NCI-H1092 treated with DMSO at 0.1 percent for 48 hours (cell line): ENCODE measurements at regions not wholly inside any gene's neighbourhood (a gene's known extent, or its start where the extent isn't known, plus 50 kb on each side); places are given as distances from the start of the nearest gene placed in this dataset.
"Not testable (repeated sequence)": the region's sequence is repeated elsewhere in the genome, so short reads cannot be mapped to it uniquely, and the experiment has no call there.

Experiments used
- DNase-seq: peaks from one replicate; lab custom pipeline; 2025; lab: John Stamatoyannopoulos, UW

GRCh38 chr18:8992500-8992899 is 110.0 kb upstream of the NDUFV2 start:
- not testable (repeated sequence) for DNase-seq

DNA sequence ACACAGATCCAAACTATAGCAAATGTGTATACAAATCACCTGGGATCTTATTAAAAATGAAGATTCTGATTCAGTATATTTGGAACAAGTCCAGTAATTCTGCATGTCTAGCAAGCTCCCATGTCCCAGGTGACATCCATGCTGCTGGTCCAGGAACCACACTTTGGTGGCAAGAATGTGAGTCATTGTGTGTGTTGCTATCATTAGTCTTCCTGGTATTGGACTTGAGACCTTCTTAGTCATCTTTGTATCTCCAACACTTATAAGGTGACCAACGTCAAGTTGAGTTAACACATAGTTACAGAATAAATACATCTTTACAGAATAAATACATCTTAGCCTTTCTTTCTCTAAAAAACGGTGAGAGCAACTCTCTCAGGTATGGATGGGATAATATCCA is 107.9 kb upstream of the NDUFV2 start:
- no peak for DNase-seq

- DNase-seq: no peak
These were observed 107.4 kb upstream of the NDUFV2 start for GRCh38 chr18:8995096-8995495.

DNA sequence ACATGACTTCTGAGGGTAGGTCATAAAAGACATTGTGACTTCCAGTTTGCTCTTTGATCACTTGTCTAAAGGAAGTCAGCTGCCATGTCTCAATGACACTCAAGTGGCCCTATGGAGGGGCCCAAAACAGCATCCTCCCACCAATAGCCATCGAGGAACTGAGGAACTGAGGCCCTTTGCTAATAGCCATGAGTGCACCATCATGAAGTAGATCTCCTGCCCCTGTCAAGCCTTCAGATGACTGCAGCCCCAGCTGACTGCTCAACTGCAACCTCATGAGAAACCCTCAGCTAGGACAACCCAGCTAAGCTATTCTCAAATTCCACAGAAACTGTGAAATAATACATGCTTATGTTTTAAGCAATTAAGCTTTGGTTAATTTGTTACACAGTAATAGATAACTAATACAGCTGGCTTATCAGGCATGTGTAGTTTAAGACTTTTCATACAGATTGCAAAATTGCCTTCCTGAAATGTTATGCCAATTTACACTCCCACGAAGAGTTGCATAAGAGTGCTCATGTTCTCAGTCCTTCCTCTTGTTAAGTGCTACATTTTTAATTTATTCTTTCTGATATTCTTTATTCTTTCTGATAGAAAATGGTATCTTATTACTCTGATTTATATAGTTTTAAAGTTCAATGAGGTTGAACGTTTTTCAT is 105.6 kb upstream of the NDUFV2 start:
- no peak for DNase-seq

DNA sequence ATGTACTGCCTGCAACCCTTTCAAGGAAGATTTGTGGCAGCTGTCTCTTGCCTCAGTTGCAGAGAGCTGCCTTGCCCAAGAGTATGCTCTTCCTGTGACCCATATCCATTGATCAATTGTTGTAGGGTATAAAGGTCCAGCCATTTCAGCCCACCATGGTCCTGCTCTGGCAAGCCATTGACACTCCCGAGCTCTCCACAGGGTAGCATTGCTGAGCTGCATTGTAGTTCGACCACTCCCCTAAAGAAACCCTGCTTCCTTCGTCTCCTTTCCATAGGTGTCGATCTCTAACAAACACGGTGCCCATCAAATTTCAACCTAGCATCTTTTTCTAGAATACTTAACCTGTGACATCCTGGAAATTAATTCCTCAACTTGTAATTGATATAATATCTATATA is 104.9 kb upstream of the NDUFV2 start:
- no peak for DNase-seq

DNA sequence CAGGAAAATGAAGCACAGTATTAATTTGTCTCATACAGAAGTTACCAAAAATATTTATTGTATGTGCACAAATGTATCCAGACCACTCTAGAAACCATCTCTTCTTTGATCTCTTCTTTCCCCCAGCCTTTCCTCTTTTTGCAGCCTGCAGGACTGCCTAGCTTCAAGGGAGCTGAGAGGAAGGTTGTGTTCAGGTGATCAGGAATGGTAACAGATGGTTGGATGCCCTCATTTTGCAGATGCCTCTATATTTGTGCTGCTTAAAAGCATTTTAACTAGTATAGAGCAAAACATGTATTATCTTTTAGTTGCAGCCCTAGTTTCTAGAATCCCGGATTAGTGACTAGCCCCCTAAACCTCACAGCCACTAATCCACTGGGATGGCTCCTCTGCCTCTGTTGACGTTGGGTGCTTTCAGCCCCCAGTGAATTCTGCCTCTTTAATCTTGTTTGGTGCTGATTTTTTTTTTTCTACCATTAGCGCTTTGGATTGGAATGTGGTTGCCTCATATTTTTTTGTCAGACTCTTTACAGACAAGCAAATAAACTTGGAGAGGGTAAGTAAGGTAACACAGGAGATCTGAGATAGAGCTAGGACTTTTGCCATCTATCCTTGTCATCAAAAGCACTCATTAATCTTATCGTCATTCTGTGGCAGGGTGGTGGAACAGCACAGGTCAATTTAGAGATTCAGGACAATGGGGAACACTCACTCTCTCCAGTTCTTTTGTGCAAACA is 103.8 kb upstream of the NDUFV2 start:
- no peak for DNase-seq

- no peak for DNase-seq
These were observed 102.6 kb upstream of the NDUFV2 start for GRCh38 chr18:8999872-9000271.

GRCh38 chr18:9000733-9001132 is 101.8 kb upstream of the NDUFV2 start:
- no peak for DNase-seq

DNA sequence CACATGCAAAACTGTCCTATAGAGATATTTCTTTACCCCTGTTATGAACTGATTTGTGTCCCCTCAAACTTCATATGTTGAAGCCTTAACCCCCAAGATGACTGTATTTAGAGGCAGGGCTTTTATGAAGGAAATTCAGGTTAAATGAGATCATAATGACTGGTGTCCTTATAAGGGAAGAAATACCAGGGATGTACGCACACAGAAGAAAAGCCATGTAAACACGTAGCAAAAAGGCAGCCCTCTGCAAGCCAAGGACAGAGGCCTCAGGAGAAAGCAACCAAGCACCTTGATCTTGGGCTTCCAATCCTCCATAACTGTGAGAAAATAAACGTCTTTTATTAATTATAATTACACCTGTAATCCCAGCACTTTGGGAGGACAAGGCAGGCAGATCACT is 101.3 kb upstream of the NDUFV2 start:
- no peak for DNase-seq

GRCh38 chr18:9003406-9004100 is 98.9 kb upstream of the NDUFV2 start:
- no peak for DNase-seq

DNA sequence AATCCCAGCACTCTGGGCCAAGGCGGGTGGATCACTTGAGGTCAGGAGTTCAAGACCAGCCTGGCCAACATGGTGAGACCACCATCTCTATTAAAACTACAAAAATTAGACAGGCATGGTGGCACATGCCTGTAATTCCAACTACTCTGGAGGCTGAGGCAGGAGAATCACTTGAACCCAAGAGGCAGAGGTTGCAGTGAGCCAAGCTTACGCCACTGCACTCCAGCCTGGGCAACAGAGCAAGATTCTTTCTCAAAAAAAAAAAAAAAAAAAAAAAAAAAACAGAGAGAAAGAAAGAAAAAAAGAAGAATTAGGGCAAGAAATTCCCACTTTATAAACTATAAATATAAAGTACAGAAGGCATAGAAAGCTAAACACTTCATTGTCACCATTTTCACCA is 98.2 kb upstream of the NDUFV2 start:
- DNase-seq: not testable (repeated sequence)

GRCh38 chr18:9007700-9008099 is 94.8 kb upstream of the NDUFV2 start:
- DNase-seq: not testable (repeated sequence)

DNA sequence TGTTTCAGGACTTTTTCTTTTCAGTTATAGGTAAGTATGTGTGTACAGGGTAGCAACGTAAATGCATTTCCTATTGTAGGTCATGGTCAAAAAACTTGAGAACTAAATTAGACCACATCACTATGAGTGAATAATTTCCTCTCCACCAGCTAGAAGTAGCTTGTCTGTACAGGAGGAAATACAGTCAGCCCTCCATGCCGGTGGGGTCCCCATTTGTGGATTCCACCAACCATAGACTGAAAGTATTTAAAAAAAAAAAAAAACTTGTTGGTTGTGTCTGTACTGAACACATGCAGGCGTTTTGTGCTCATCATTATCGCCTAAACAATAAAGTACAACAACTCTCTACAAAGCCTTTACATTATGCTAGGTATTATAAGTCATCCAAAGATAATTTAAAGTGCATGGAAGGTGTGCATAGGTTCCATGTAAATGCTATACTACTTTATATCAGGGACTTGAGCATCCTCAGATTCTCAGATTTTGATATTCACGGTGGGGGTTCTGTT is 94.2 kb upstream of the NDUFV2 start:
- DNase-seq: no peak

DNA sequence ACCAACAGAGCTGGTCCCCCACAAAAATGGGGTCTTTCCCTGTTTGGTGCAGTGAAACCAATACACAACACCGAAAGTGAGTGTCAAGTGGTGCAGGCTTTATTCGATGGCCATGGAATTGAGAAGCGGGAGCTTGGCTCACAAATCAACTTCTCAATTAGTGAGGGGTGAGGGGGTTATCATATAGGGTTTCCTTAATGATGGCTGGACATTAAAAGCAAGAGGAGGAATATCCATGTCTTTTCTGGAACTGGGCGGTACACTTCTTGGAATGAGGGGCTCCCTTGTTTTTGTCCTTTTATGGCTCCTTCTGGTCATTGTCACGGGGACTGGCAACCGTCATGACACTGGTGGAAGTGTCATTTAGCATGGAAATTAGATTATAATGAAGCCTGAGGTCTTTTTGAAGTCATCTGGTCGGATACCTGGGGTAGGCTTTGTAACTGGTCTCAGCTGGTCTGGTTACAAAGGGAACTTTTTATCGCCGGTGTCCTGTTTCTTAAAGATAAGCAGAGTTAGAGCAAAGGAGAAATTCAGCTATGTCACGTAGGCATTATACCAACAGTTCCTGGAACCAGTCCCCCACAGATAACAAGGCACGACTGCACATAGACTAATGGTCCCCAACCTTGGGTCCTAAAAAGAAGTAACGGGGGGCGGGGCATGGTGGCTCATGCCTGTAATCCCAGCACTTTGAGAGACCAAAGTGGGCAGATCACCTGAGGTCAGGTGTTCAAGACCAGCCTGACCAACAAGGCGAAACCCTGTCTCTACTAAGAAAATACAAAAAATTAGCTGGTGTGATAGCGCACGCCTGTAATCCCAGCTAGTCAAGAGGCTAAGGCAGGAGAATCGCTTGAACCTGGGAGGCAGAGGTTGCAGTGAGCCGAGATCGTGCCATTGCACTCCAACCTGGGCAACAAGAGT is 93.5 kb upstream of the NDUFV2 start:
- no peak for DNase-seq

- DNase-seq: no peak
These were observed 92.6 kb upstream of the NDUFV2 start for GRCh38 chr18:9009703-9010488.

DNA sequence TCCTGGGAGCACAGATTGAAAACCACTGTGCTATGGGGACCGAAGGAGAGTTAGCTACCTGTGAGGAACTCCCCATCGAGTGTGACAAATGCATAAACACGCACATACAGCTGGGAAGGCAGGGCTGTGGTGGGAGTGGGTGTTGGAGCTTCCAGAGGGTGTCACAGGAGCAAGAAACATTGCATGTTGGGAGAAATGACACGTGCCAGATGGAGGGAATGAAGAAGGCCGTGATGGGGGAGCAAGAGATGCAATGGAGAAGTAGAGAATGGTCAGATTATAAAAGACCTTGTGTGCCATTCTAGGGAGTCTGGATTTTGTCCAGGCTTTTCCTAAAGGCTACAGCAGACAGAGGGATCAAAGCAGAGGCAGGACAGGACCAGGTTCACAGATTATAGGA is 91.1 kb upstream of the NDUFV2 start:
- DNase-seq: no peak

GRCh38 chr18:9013926-9014373 is 88.5 kb upstream of the NDUFV2 start:
- no peak for DNase-seq

DNA sequence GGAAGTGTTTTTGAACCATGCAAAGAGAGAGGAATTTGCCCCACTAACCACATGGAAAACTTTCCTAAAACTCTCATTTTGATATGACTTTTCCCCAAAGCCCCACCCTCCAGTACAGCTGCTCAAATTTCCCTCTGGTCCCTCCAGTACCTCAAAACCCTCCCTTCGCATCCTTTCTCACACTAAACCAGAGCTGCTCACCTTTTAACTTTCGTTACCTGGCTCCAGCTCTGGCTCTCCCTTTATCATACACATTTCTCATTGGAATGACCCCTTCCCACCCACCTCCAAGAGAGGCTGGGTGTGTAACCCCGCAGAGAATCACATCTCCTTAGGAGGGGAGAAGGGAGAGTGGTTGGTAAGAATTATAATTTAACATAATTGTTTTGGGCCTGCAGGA is 86.8 kb upstream of the NDUFV2 start:
- DNase-seq: no peak

DNA sequence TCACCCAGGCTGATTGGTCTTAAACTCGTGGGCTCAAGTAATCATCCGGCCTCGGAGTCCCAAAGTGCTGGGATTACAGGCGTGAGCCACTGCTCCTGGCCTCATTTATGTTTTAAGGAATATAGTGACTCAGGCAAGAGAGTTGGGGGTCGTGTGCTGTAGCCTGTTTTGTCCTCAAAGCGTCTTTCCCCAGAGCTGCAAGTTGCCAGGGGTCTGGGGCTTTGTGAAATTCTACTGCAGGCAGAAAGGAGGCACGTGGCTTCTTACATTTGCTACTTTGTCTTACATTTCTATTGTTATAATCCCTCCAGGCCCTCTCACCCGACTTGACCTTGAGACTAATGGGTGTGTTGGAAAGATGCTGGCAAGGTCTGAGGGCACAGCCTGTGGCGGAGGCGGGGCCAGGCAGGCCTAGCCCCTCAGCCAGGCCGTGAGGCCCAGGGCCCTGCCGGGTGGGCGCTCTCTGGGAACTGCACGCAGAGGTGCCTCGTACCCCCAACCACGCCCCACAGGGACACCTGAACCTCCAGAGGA is 85.8 kb upstream of the NDUFV2 start:
- DNase-seq: no peak

- no peak for DNase-seq
These were observed 85.2 kb upstream of the NDUFV2 start for GRCh38 chr18:9017167-9017904.
